HepG2 (cell line): ENCODE measurements at regions not wholly inside any gene's neighbourhood (a gene's known extent, or its start where the extent isn't known, plus 50 kb on each side); places are given as distances from the start of the nearest gene placed in this dataset.

Source experiments
- ATAC-seq: fragments of 200-7000 bp; cut with Tn5 transposase; 3 replicates; pipeline ENCODE4 v1.9.1; 2020; ENCODE audit warnings: mild to moderate bottlenecking, moderate library complexity
- BruUV-seq: library from RNA; stranded (reverse); fragments of 400-500 nt; replicated peaks from 2 replicates; lab custom pipeline; 2021; lab: Mats Ljungman, UMichigan
- CTCF ChIA-PET: fragments of 300-600 bp; formaldehyde crosslinking; extraction: SDS; loops from one replicate; lab custom pipeline; 2021; ENCODE audit warnings: low total read pairs, inconsistent platforms, low intra/inter-chr PET ratio; lab: Yijun Ruan, JAX
- POLR2A ChIA-PET: fragments of 350-600 bp; sonication (Branson Sonifier 250); formaldehyde crosslinking; loops from one replicate; lab custom pipeline; 2020; ENCODE audit warnings: antibody characterized with exemption, inconsistent platforms; lab: Yijun Ruan, JAX
- DNase-seq: peaks from one replicate; pipeline ENCODE4 v3.0.0-alpha.2; 2015; ENCODE audit warnings: low spot score
- FAIRE-seq: peaks from 3 replicates; lab custom pipeline; 2011; peaks lifted over from hg19 to GRCh38; lab: Jason Lieb, UNC
- H2AFZ ChIP-seq: one replicate; pipeline ENCODE4 v1.6.1; 2011; ENCODE audit warnings: low read length, inconsistent platforms
- H3K27ac ChIP-seq: fragments of 300-600 bp; 3 replicates; pipeline ENCODE4 v1.8.0; 2011; ENCODE audit warnings: mixed run types, mild to moderate bottlenecking, mixed read lengths, low read length, inconsistent platforms; ENCODE audit not compliant: insufficient read depth; ENCODE audit errors: extremely low read length
- H3K27me3 ChIP-seq, 2 experiments: fragments of 200-600 bp in 1 of 2; 2 replicates in 1 of 2; 3 replicates in 1 of 2; pipeline versions ENCODE4 v1.6.0 to v1.8.0; 2011; ENCODE audit warnings: low read length in 2 of 2, mild to moderate bottlenecking in 2 of 2, moderate library complexity in 2 of 2, inconsistent platforms in 1 of 2; ENCODE audit not compliant: insufficient read depth in 2 of 2, control insufficient read depth in 1 of 2
- H3K36me3 ChIP-seq, 2 experiments: fragments of 200-600 bp in 1 of 2; replicated peaks in 1 of 2; 2 replicates in 1 of 2; 3 replicates in 1 of 2; pipeline versions ENCODE4 v1.5.1 to v1.8.0; 2011; ENCODE audit warnings: low read length in 2 of 2, inconsistent platforms in 1 of 2; ENCODE audit not compliant: insufficient read depth in 2 of 2, control insufficient read depth in 1 of 2
- H3K4me1 ChIP-seq: 2 replicates; pipeline ENCODE4 v1.5.1; 2012; ENCODE audit warnings: low read length, inconsistent platforms; ENCODE audit not compliant: insufficient read depth
- H3K4me2 ChIP-seq: 2 replicates; pipeline ENCODE4 v1.6.0; 2011; ENCODE audit warnings: low read depth, low read length, inconsistent platforms
- H3K4me3 ChIP-seq, 3 experiments: fragments of 200-600 bp in 1 of 3; sonication (generic), shearing (Covaris generic) in 1 of 3; replicated peaks in 1 of 3; 2 replicates each; pipeline ENCODE4 v1.5.1; 2011 to 2016; ENCODE audit warnings: low read length in 3 of 3, inconsistent platforms in 2 of 3, low read depth in 2 of 3, mild to moderate bottlenecking in 2 of 3, control low read depth in 1 of 3, mixed read lengths in 1 of 3; ENCODE audit not compliant: insufficient read depth in 1 of 3
- H3K79me2 ChIP-seq: one replicate; pipeline ENCODE4 v1.6.1; 2011; ENCODE audit warnings: low read length, inconsistent platforms; ENCODE audit not compliant: insufficient read depth
- H3K9ac ChIP-seq: 2 replicates; pipeline ENCODE4 v1.6.0; 2011; ENCODE audit warnings: mild to moderate bottlenecking, low read depth, low read length, inconsistent platforms; ENCODE audit not compliant: insufficient read depth
- H3K9me3 ChIP-seq: 2 replicates; pipeline ENCODE4 v1.5.1; 2012; ENCODE audit warnings: mild to moderate bottlenecking, low read length
- H4K20me1 ChIP-seq: 2 replicates; pipeline ENCODE4 v1.6.0; 2011; ENCODE audit warnings: inconsistent platforms, mild to moderate bottlenecking, low read length, moderate library complexity; ENCODE audit not compliant: insufficient read depth
- ATF7 ChIP-seq, 2 experiments: fragments of 450-650 bp in 1 of 2; sonication (generic) in 1 of 2; formaldehyde crosslinking in 1 of 2; IDR thresholded peaks; 2 replicates each; pipeline versions ENCODE4 v1.4.0 to v1.6.1; 2016 to 2020; ENCODE audit warnings: antibody characterized with exemption in 1 of 2, mild to moderate bottlenecking in 1 of 2, missing genetic modification reagents in 1 of 2
- BORCS8-MEF2B ChIP-seq: sonication (generic); formaldehyde crosslinking; IDR thresholded peaks from 2 replicates; pipeline ENCODE4 v1.8.0; 2022; ENCODE audit warnings: mild to moderate bottlenecking, missing genetic modification reagents
- CCDC6 ChIP-seq: sonication (generic); formaldehyde crosslinking; IDR thresholded peaks from 2 replicates; pipeline ENCODE4 v1.8.1; 2022; ENCODE audit warnings: mild to moderate bottlenecking, missing genetic modification reagents, moderate library complexity
- KDM1A ChIP-seq: IDR thresholded peaks from 2 replicates; pipeline ENCODE4 v1.6.1; 2016; ENCODE audit warnings: missing compliant biosample characterization
- KLF16 ChIP-seq, 2 experiments: sonication (generic) in 1 of 2; formaldehyde crosslinking in 1 of 2; IDR thresholded peaks; 2 replicates each; pipeline versions ENCODE4 v1.6.1 to v1.8.0; 2016 to 2023; ENCODE audit warnings: missing genetic modification reagents in 2 of 2, missing compliant biosample characterization in 1 of 2
- KMT2B ChIP-seq: IDR thresholded peaks from 2 replicates; pipeline ENCODE4 v1.6.1; 2016; ENCODE audit warnings: missing genetic modification reagents, missing compliant biosample characterization
- LCORL ChIP-seq, 2 experiments: fragments of 450-650 bp in 1 of 2; sonication (generic) in 1 of 2; formaldehyde crosslinking in 1 of 2; IDR thresholded peaks; 2 replicates each; pipeline versions ENCODE4 v1.5.0 to v1.6.1; 2017 to 2020; ENCODE audit warnings: antibody characterized with exemption in 1 of 2, missing genetic modification reagents in 1 of 2
- MAZ ChIP-seq, 2 experiments: sonication (generic) in 1 of 2; formaldehyde crosslinking in 1 of 2; IDR thresholded peaks; 2 replicates each; pipeline versions ENCODE4 v1.5.0 to v1.6.1; 2012 to 2020; ENCODE audit warnings: low read depth in 2 of 2, mild to moderate bottlenecking in 2 of 2, borderline replicate concordance in 1 of 2, improper control_type of control experiment in 1 of 2, low read length in 1 of 2, missing genetic modification reagents in 1 of 2, moderate library complexity in 1 of 2
- MIER2 ChIP-seq: IDR thresholded peaks from 2 replicates; pipeline ENCODE4 v1.6.1; 2016; ENCODE audit warnings: missing biosample characterization, missing genetic modification reagents
- NAIF1 ChIP-seq: sonication (generic); formaldehyde crosslinking; IDR thresholded peaks from 2 replicates; pipeline ENCODE4 v1.5.0; 2020; ENCODE audit warnings: mild to moderate bottlenecking, missing genetic modification reagents, borderline replicate concordance
- POLR2AphosphoS5 ChIP-seq: IDR thresholded peaks from 2 replicates; pipeline ENCODE4 v1.6.1; 2012; ENCODE audit warnings: low read depth, low read length
- RARG ChIP-seq: sonication (generic); formaldehyde crosslinking; IDR thresholded peaks from 2 replicates; pipeline ENCODE4 v1.4.0; 2020; ENCODE audit warnings: low read depth, mild to moderate bottlenecking, missing genetic modification reagents
- RBAK ChIP-seq: sonication (generic); formaldehyde crosslinking; IDR thresholded peaks from 2 replicates; pipeline ENCODE4 v1.5.1; 2020; ENCODE audit warnings: mild to moderate bottlenecking, missing genetic modification reagents
- REPIN1 ChIP-seq: sonication (generic); formaldehyde crosslinking; IDR thresholded peaks from 2 replicates; pipeline ENCODE4 v1.8.0; 2022; ENCODE audit warnings: missing genetic modification reagents, low read depth, mild to moderate bottlenecking, borderline replicate concordance
- SIN3B ChIP-seq: fragments of 150-350 bp; IDR thresholded peaks from 2 replicates; pipeline ENCODE4 v1.6.1; 2014; ENCODE audit warnings: low read length
- SIX4 ChIP-seq: sonication (generic); formaldehyde crosslinking; IDR thresholded peaks from 2 replicates; pipeline ENCODE4 v1.4.0; 2020; ENCODE audit warnings: missing genetic modification reagents
- SP4 ChIP-seq: sonication (generic); formaldehyde crosslinking; IDR thresholded peaks from 2 replicates; pipeline ENCODE4 v1.8.1; 2023; ENCODE audit warnings: mild to moderate bottlenecking, missing genetic modification reagents
- STAT5B ChIP-seq: sonication (generic); formaldehyde crosslinking; IDR thresholded peaks from 2 replicates; pipeline ENCODE4 v1.4.0; 2020; ENCODE audit warnings: missing genetic modification reagents
- TGIF2 ChIP-seq: IDR thresholded peaks from 2 replicates; pipeline ENCODE4 v1.6.1; 2016; ENCODE audit warnings: control low read depth, missing compliant biosample characterization
- ZFY ChIP-seq: sonication (generic); formaldehyde crosslinking; IDR thresholded peaks from 2 replicates; pipeline ENCODE4 v1.4.0; 2020; ENCODE audit warnings: missing genetic modification reagents
- ZNF10 ChIP-seq: sonication (generic); formaldehyde crosslinking; IDR thresholded peaks from 2 replicates; pipeline ENCODE4 v1.4.0; 2020; ENCODE audit warnings: mild to moderate bottlenecking, low read depth, missing genetic modification reagents, borderline replicate concordance
- ZNF263 ChIP-seq: sonication (generic); formaldehyde crosslinking; IDR thresholded peaks from 2 replicates; pipeline ENCODE4 v1.4.0; 2020; ENCODE audit warnings: missing genetic modification reagents
- ZNF431 ChIP-seq: sonication (generic); formaldehyde crosslinking; IDR thresholded peaks from 2 replicates; pipeline ENCODE4 v1.9.0; 2022; ENCODE audit warnings: missing genetic modification reagents, low read depth, mild to moderate bottlenecking, borderline replicate concordance
- ZNF563 ChIP-seq: sonication (generic); formaldehyde crosslinking; IDR thresholded peaks from 2 replicates; pipeline ENCODE4 v1.8.0; 2022; ENCODE audit warnings: mild to moderate bottlenecking, moderate library complexity, missing genetic modification reagents
- ZUFSP ChIP-seq: sonication (generic); formaldehyde crosslinking; IDR thresholded peaks from 2 replicates; pipeline ENCODE4 v1.9.0; 2021; ENCODE audit warnings: missing genetic modification reagents, mild to moderate bottlenecking, borderline replicate concordance
- WGBS: methylation state at CpG from one replicate; pipeline ENCODE4 v1.1.6; 2017; ENCODE audit warnings: low lambda C conversion rate; 5-methylcytosine and 5-hydroxymethylcytosine counted together
- in situ Hi-C: cut with HindIII; loops from 2 replicates; pipeline ENCODE4 v1.10.0; 2017; ENCODE audit warnings: low pct_unique_long_range_greater_than_20kb; ENCODE audit not compliant: extremely low pct_ligation_motif_present
- intact Hi-C: fragments of 100-400 bp; cut with micrococcal nuclease; formaldehyde crosslinking; loops from one replicate; pipeline ENCODE4 v1.10.0; 2022; ENCODE audit not compliant: unreplicated experiment

GRCh38 chr7:121501566-121501965, 105.5 kb upstream of the FAM3C start:
- no peaks in the 10 kb centered on the region for H3K36me3 ChIP-seq
- CTCF ChIA-PET, result no interaction called here
- FAIRE-seq, result no peak

GRCh38 chr7:121500360-121501058, 104.4 kb upstream of the FAM3C start:
- no peak overlapping the region for H3K4me3 ChIP-seq
- in situ Hi-C loops, result no loop called here
- TF ChIP-seq SIX4 (CRISPR knock-in tag) (no peak), MIER2 (no peak), POLR2AphosphoS5 (no peak), ZNF431 (CRISPR knock-in tag) (no peak), RBAK (CRISPR knock-in tag) (no peak), ZNF563 (CRISPR knock-in tag) (no peak), ZUFSP (CRISPR knock-in tag) (no peak), ZNF263 (CRISPR knock-in tag) (no peak), CCDC6 (no peak), ZFY (no peak), KMT2B (CRISPR knock-in tag) (no peak)

More at GRCh38 chr7:121501566-121501965, 105.5 kb upstream of the FAM3C start:
- no peak for DNase-seq
- H3K27me3 ChIP-seq, result no peaks in the 10 kb centered on the region; a peak in 1 of 5 replicates
- in situ Hi-C loops (no loop called here), intact Hi-C loops (no loop called here)
- no peak overlapping the region for H3K4me2 ChIP-seq
- no peaks in the 10 kb centered on the region for H3K79me2 ChIP-seq
- no peak overlapping the region for H3K4me3 ChIP-seq
- no peaks in the 10 kb centered on the region for H3K4me1 ChIP-seq
- WGBS, result 0% methylated on average over 1 of the region's 1 CpG
- BruUV-seq, result no TSS peak
- no peak overlapping the region for H2AFZ ChIP-seq
- peaks cover 27% of the 10 kb centered on the region for H3K9me3 ChIP-seq
- no peak overlapping the region for H3K27ac ChIP-seq
- POLR2A ChIA-PET, result no interaction called here
- ATAC-seq, result no peak
- H4K20me1 ChIP-seq, result no peaks in the 10 kb centered on the region
- no peak for TF ChIP-seq MAZ (IDR thresholded peaks at IDR 0.05; ENCODE audit: borderline replicate concordance, low read depth, low read length)
- TF ChIP-seq MAZ (CRISPR knock-in tag; IDR thresholded peaks at IDR 0.05; ENCODE audit: low read depth), result no peak
- TF ChIP-seq REPIN1 (CRISPR knock-in tag), result no peak
- TF ChIP-seq TGIF2 (CRISPR knock-in tag), result no peak
- TF ChIP-seq RARG, result no peak
- no peak for TF ChIP-seq STAT5B
- TF ChIP-seq LCORL (IDR thresholded peaks at IDR 0.05), result no peak
- no peak for TF ChIP-seq LCORL (CRISPR knock-in tag; IDR thresholded peaks at IDR 0.05)
- no peak for TF ChIP-seq SIN3B
- no peak for TF ChIP-seq ZNF10 (CRISPR knock-in tag)
- TF ChIP-seq SP4 (CRISPR knock-in tag), result no peak
- no peak for TF ChIP-seq KLF16 (CRISPR knock-in tag; IDR thresholded peaks at IDR 0.05)
- TF ChIP-seq KDM1A (CRISPR knock-in tag), result no peak
- TF ChIP-seq ATF7 (IDR thresholded peaks at IDR 0.05), result no peak
- no peak for TF ChIP-seq ATF7 (CRISPR knock-in tag; IDR thresholded peaks at IDR 0.05)
- TF ChIP-seq NAIF1 (CRISPR knock-in tag), result no peak
- TF ChIP-seq BORCS8-MEF2B (CRISPR knock-in tag), result no peak
- H3K9ac ChIP-seq, result no peak overlapping the region

More at GRCh38 chr7:121500360-121501058, 104.4 kb upstream of the FAM3C start:
- Histone ChIP-seq H3K4me1 (no peaks in the 10 kb centered on the region), H3K27ac (no peak overlapping the region), H4K20me1 (no peaks in the 10 kb centered on the region), H3K9ac (no peak overlapping the region), H3K4me2 (no peak overlapping the region), H3K79me2 (no peaks in the 10 kb centered on the region), H3K9me3 (peaks cover 16% of the 10 kb centered on the region), H3K36me3 (no peaks in the 10 kb centered on the region), H3K27me3 (no peaks in the 10 kb centered on the region; a peak in 1 of 5 replicates), H2AFZ (no peak overlapping the region)
- no peak for FAIRE-seq
- CTCF ChIA-PET, result no interaction called here
- no peak for ATAC-seq
- intact Hi-C loops, result no loop called here
- 0% methylated on average over 2 of the region's 2 CpGs for WGBS
- POLR2A ChIA-PET, result no interaction called here
- DNase-seq, result no peak
- no TSS peak for BruUV-seq
